ENCODE measurements at regions not wholly inside any gene's neighbourhood (a gene's known extent, or its start where the extent isn't known, plus 50 kb on each side); places are given as distances from the start of the nearest gene placed in this dataset.

GRCh38 chr1:229047161-229047839, 223.6 kb upstream of the RAB4A start:
- intact Hi-C loops (cut with micrococcal nuclease), result no loop called here
- ChIA-PET POLR2A (interaction anchor here (0.5 kb wide), 1 partner anchor 144 kb away, joined by 3 read pairs; no protein-coding TSS in a partner anchor), CTCF (no interaction called here)
- Mint-ChIP-seq H3K9me3 (peaks cover 13% of the 10 kb centered on the region), H3K27me3 (peaks cover 49% of the 10 kb centered on the region), H3K4me1 (no peaks in the 10 kb centered on the region), H3K36me3 (ENCODE audit: low read depth) (no peaks in the 10 kb centered on the region), H3K27ac (no peak overlapping the region), H3K4me3 (no peak overlapping the region)
- no peak for TF ChIP-seq CTCF (IDR thresholded peaks at IDR 0.05)
- ATAC-seq (ENCODE audit: low read depth) (no peak), DNase-seq (no peak)

GRCh38 chr1:229047840-229048620, 222.9 kb upstream of the RAB4A start:
- Mint-ChIP-seq H3K4me3 (no peak overlapping the region), H3K36me3 (ENCODE audit: low read depth) (no peaks in the 10 kb centered on the region), H3K4me1 (no peaks in the 10 kb centered on the region), H3K27ac (no peak overlapping the region), H3K27me3 (peaks cover 50% of the 10 kb centered on the region), H3K9me3 (peaks cover 13% of the 10 kb centered on the region)
- intact Hi-C loops (cut with micrococcal nuclease), result no loop called here
- ATAC-seq (ENCODE audit: low read depth) (no peak), DNase-seq (no peak)
- ChIA-PET CTCF (no interaction called here), POLR2A (no interaction called here)
- TF ChIP-seq CTCF (IDR thresholded peaks at IDR 0.05), result no peak

- TF ChIP-seq CTCF (IDR thresholded peaks at IDR 0.05), result no peak
- no peaks in the 10 kb centered on the region for H3K4me1 Mint-ChIP-seq
- ChIA-PET POLR2A (no interaction called here), CTCF (no interaction called here)
- DNase-seq (no peak), ATAC-seq (ENCODE audit: low read depth) (no peak)
- H3K9me3 Mint-ChIP-seq, result peaks cover 13% of the 10 kb centered on the region
- no peak overlapping the region for H3K27ac Mint-ChIP-seq
- intact Hi-C loops (cut with micrococcal nuclease), result no loop called here
- no peak overlapping the region for H3K4me3 Mint-ChIP-seq
- H3K36me3 Mint-ChIP-seq (ENCODE audit: low read depth), result no peaks in the 10 kb centered on the region
- H3K27me3 Mint-ChIP-seq, result peaks cover 50% of the 10 kb centered on the region
Observed at GRCh38 chr1:229048896-229049295, 222.0 kb upstream of the RAB4A start.

GRCh38 chr1:229056046-229056445, 214.9 kb upstream of the RAB4A start:
- no peaks in the 10 kb centered on the region for H3K36me3 Mint-ChIP-seq (ENCODE audit: low read depth)
- intact Hi-C loops (cut with micrococcal nuclease), result no loop called here
- CTCF ChIA-PET, result no interaction called here
- no peak overlapping the region for H3K27ac Mint-ChIP-seq
- TF ChIP-seq CTCF (IDR thresholded peaks at IDR 0.05), result no peak
- ATAC-seq (ENCODE audit: low read depth), result no peak
- no peak overlapping the region for H3K4me3 Mint-ChIP-seq
- peaks cover 8% of the 10 kb centered on the region for H3K9me3 Mint-ChIP-seq
- peaks cover 33% of the 10 kb centered on the region for H3K27me3 Mint-ChIP-seq
- peaks cover 8% of the 10 kb centered on the region for H3K4me1 Mint-ChIP-seq
- no peak for DNase-seq
- POLR2A ChIA-PET, result no interaction called here

GRCh38 chr1:229058111-229058561, 212.8 kb upstream of the RAB4A start:
- Mint-ChIP-seq H3K4me3 (no peak overlapping the region), H3K36me3 (ENCODE audit: low read depth) (no peaks in the 10 kb centered on the region), H3K4me1 (peaks cover 8% of the 10 kb centered on the region), H3K9me3 (no peaks in the 10 kb centered on the region), H3K27ac (no peak overlapping the region), H3K27me3 (peaks cover 29% of the 10 kb centered on the region)
- DNase-seq (no peak), ATAC-seq (ENCODE audit: low read depth) (no peak)
- ChIA-PET POLR2A (no interaction called here), CTCF (no interaction called here)
- intact Hi-C loops (cut with micrococcal nuclease), result no loop called here
- no peak for TF ChIP-seq CTCF (IDR thresholded peaks at IDR 0.05)

Measured in activated B cell treated with CpG ODN at 0.5 μM for 24 hours (primary cell).